ENCODE measurements at regions not wholly inside any gene's neighbourhood (a gene's known extent, or its start where the extent isn't known, plus 50 kb on each side); places are given as distances from the start of the nearest gene placed in this dataset.
"Not testable (repeated sequence)": the region's sequence is repeated elsewhere in the genome, so short reads cannot be mapped to it uniquely, and the experiment has no call there.

GRCh38 chr3:28575746-28576613, 227.4 kb upstream of the AZI2 start:
- DNase-seq = no peak

GRCh38 chr3:28576614-28577200, 228.1 kb upstream of the AZI2 start:
- DNase-seq = no peak

GRCh38 chr3:28577941-28578500, 229.4 kb upstream of the AZI2 start:
- DNase-seq = no peak

- DNase-seq = no peak
These were observed 237.7 kb upstream of the AZI2 start for GRCh38 chr3:28586325-28586724.

GRCh38 chr3:28587723-28588122, 239.1 kb upstream of the AZI2 start:
- no peak for DNase-seq

GRCh38 chr3:28590216-28590615, 241.6 kb upstream of the AZI2 start:
- DNase-seq = no peak

GRCh38 chr3:28590860-28591259, 242.2 kb upstream of the AZI2 start:
- no peak for DNase-seq

GRCh38 chr3:28595372-28595771, 246.7 kb upstream of the AZI2 start:
- DNase-seq = no peak

GRCh38 chr3:28597452-28597851, 248.8 kb upstream of the AZI2 start:
- DNase-seq = no peak

GRCh38 chr3:28598165-28598564, 249.5 kb upstream of the AZI2 start:
- DNase-seq = no peak

GRCh38 chr3:28601291-28601690, 252.7 kb upstream of the AZI2 start:
- no peak for DNase-seq

- DNase-seq = no peak
These were observed 257.7 kb upstream of the AZI2 start for GRCh38 chr3:28606283-28606682.

- DNase-seq = no peak
These were observed 263.6 kb upstream of the AZI2 start for GRCh38 chr3:28612232-28612631.

- no peak for DNase-seq
These were observed 265.0 kb upstream of the AZI2 start for GRCh38 chr3:28613511-28614106.

GRCh38 chr3:28615071-28615470, 266.4 kb upstream of the AZI2 start:
- DNase-seq = no peak

GRCh38 chr3:28615971-28616370, 267.3 kb upstream of the AZI2 start:
- no peak for DNase-seq

- DNase-seq = no peak
These were observed 269.2 kb upstream of the AZI2 start for GRCh38 chr3:28617821-28618220.

- DNase-seq = no peak
These were observed 274.5 kb upstream of the AZI2 start for GRCh38 chr3:28623106-28623505.

- DNase-seq = no peak
These were observed 275.5 kb upstream of the AZI2 start for GRCh38 chr3:28624084-28624483.

GRCh38 chr3:28627843-28628242, 279.2 kb upstream of the AZI2 start:
- DNase-seq = not testable (repeated sequence)

- no peak for DNase-seq
These were observed 285.4 kb upstream of the AZI2 start for GRCh38 chr3:28634019-28634418.

- no peak for DNase-seq
These were observed 289.1 kb upstream of the AZI2 start for GRCh38 chr3:28637742-28638141.

- DNase-seq = no peak
These were observed 296.5 kb upstream of the AZI2 start for GRCh38 chr3:28645149-28645548.

- DNase-seq = no peak
These were observed 297.8 kb upstream of the AZI2 start for GRCh38 chr3:28646435-28646834.
